ENCODE measurements at regions not wholly inside any gene's neighbourhood (a gene's known extent, or its start where the extent isn't known, plus 50 kb on each side); places are given as distances from the start of the nearest gene placed in this dataset.
"Not testable (repeated sequence)": the region's sequence is repeated elsewhere in the genome, so short reads cannot be mapped to it uniquely, and the experiment has no call there.

DNA sequence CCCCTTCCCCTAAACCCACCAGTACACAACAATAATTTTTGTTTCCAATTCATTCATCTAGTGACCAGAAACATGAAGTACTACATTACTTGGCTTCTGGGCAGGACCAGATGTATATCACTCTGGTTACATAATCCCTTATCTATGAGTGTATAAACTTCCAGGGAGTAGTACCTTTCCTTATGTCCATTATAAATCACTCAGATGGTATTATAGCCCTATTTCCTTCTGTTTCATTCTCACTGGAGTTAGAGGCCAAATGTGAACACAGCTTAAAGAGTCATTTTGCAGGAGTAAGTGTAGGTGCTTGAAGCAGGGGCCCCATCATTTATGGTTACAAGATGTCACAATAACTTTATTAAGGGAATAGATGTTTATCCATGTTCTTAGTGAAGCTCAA lies 894.4 kb upstream of the NXPH2 start:
- TF ChIP-seq, protein P1, sequence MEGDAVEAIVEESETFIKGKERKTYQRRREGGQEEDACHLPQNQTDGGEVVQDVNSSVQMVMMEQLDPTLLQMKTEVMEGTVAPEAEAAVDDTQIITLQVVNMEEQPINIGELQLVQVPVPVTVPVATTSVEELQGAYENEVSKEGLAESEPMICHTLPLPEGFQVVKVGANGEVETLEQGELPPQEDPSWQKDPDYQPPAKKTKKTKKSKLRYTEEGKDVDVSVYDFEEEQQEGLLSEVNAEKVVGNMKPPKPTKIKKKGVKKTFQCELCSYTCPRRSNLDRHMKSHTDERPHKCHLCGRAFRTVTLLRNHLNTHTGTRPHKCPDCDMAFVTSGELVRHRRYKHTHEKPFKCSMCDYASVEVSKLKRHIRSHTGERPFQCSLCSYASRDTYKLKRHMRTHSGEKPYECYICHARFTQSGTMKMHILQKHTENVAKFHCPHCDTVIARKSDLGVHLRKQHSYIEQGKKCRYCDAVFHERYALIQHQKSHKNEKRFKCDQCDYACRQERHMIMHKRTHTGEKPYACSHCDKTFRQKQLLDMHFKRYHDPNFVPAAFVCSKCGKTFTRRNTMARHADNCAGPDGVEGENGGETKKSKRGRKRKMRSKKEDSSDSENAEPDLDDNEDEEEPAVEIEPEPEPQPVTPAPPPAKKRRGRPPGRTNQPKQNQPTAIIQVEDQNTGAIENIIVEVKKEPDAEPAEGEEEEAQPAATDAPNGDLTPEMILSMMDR (IDR thresholded peaks at IDR 0.05; ENCODE audit: control extremely low read depth, extremely low read depth): no peak
- Histone ChIP-seq H3K27ac (ENCODE audit: low read depth in 1 of 2, low read length in 1 of 2) (no peak overlapping the region), H3K9ac (ENCODE audit: insufficient read depth in 1 of 2, low read length in 2 of 2) (no peak overlapping the region), H3K9me3 (ENCODE audit: control insufficient read depth in 4 of 4, insufficient read depth in 3 of 4, low read length in 3 of 4) (no peaks in the 10 kb centered on the region), H3K4me3 (no peak overlapping the region), H3K27me3 (ENCODE audit: control insufficient read depth in 3 of 3, insufficient read depth in 3 of 3, low read length in 2 of 3) (no peaks in the 10 kb centered on the region), H3K36me3 (ENCODE audit: control insufficient read depth in 4 of 4, insufficient read depth in 4 of 4, low read length in 4 of 4) (no peaks in the 10 kb centered on the region), H3K4me1 (ENCODE audit: control insufficient read depth in 5 of 5, insufficient read depth in 5 of 5, low read length in 5 of 5) (no peaks in the 10 kb centered on the region)
- ATAC-seq (ENCODE audit: insufficient read depth, low FRiP score): no peak
- no peak for DNase-seq

DNA sequence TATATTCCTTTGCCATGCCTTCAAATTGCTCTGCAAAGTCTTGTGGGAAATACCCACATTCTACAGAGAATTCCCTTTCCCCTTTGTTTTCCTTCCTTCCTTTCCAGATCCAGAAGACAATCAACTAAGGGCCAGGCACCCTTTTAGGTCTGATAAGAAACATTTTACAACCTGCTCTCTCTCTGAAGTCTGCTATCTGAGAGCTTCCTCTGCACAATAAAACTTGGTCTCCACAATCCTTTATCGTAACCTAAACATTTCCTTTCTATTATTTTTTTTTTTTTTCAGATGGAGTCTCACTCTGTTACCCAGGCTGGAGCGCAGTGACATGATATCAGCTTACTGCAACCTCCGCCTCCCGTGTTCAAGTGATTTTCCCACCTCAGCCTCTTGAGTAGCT lies 893.3 kb upstream of the NXPH2 start:
- WGBS, 2 donors: 67 to 68% methylated on average over 4 of the region's 4 CpGs
- H3K27me3 ChIP-seq (ENCODE audit: control insufficient read depth in 3 of 3, insufficient read depth in 3 of 3, low read length in 2 of 3); DNase-seq; H3K36me3 ChIP-seq (ENCODE audit: control insufficient read depth in 4 of 4, insufficient read depth in 4 of 4, low read length in 4 of 4); ATAC-seq (ENCODE audit: insufficient read depth, low FRiP score); H3K4me1 ChIP-seq (ENCODE audit: control insufficient read depth in 5 of 5, insufficient read depth in 5 of 5, low read length in 5 of 5); H3K27ac ChIP-seq (ENCODE audit: low read depth in 1 of 2, low read length in 1 of 2); H3K9ac ChIP-seq (ENCODE audit: insufficient read depth in 1 of 2, low read length in 2 of 2); H3K4me3 ChIP-seq; H3K9me3 ChIP-seq (ENCODE audit: control insufficient read depth in 4 of 4, insufficient read depth in 3 of 4, low read length in 3 of 4): not testable (repeated sequence)

DNA sequence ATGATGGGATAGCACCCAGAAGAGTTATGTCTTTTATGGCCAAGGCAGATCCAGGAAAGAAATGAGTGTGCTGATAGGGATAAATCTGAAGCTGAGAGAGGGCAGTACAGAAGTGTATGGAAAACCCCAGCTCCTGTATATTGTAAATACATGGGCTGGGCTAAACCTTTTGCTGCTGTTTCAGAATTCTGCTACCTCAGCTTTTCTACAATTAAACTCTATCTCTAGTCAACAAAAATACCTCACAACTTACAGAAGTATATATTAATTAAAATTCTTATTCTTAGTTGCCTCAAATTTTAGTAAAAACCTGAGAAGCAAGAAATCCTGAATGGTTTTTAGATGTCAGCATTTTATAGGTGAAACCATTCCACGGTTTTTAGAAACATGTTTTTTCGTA lies 889.5 kb upstream of the NXPH2 start:
- 79 to 81% methylated on average over 2 of the region's 2 CpGs for WGBS, 2 donors
- no peak overlapping the region for H3K9ac ChIP-seq (ENCODE audit: insufficient read depth in 1 of 2, low read length in 2 of 2)
- TF ChIP-seq, protein P1 (IDR thresholded peaks at IDR 0.05; ENCODE audit: control extremely low read depth, extremely low read depth): no peak
- no peak for ATAC-seq (ENCODE audit: insufficient read depth, low FRiP score)
- H3K36me3 ChIP-seq (ENCODE audit: control insufficient read depth in 4 of 4, insufficient read depth in 4 of 4, low read length in 4 of 4): no peaks in the 10 kb centered on the region
- peaks cover 0 to 3% (median 0%) of the 10 kb centered on the region in 4 donors for H3K9me3 ChIP-seq (ENCODE audit: control insufficient read depth in 4 of 4, insufficient read depth in 3 of 4, low read length in 3 of 4)
- no peak for DNase-seq
- H3K4me1 ChIP-seq (ENCODE audit: control insufficient read depth in 5 of 5, insufficient read depth in 5 of 5, low read length in 5 of 5): no peaks in the 10 kb centered on the region
- H3K27ac ChIP-seq (ENCODE audit: low read depth in 1 of 2, low read length in 1 of 2): no peak overlapping the region
- no peak overlapping the region for H3K4me3 ChIP-seq
- no peaks in the 10 kb centered on the region for H3K27me3 ChIP-seq (ENCODE audit: control insufficient read depth in 3 of 3, insufficient read depth in 3 of 3, low read length in 2 of 3)

DNA sequence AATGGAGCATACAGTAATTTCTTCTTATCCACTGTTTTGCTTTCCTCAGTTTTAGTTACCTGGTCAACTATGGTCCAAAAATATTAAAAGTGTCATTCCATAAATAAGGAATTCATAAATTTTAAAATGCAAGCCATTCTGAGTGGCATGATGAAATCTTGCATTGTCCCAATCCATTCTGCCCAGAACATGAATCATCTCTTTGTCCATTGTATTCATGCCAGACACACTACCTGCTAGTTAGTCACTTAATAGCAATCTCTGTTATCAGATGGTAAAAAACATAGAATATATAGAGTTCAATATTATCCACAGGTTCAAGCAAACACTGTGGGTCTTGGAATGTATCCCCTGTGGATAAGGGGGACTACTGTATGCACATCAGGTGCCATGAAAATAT lies 872.2 kb upstream of the NXPH2 start:
- H3K9me3 ChIP-seq (ENCODE audit: control insufficient read depth in 4 of 4, insufficient read depth in 3 of 4, low read length in 3 of 4): peaks cover 0 to 7% (median 0%) of the 10 kb centered on the region in 4 donors
- DNase-seq (no peak), ATAC-seq (ENCODE audit: insufficient read depth, low FRiP score) (no peak)
- TF ChIP-seq, protein P1 (IDR thresholded peaks at IDR 0.05; ENCODE audit: control extremely low read depth, extremely low read depth): no peak
- no peaks in the 10 kb centered on the region for H3K36me3 ChIP-seq (ENCODE audit: control insufficient read depth in 4 of 4, insufficient read depth in 4 of 4, low read length in 4 of 4)
- H3K27ac ChIP-seq (ENCODE audit: low read depth in 1 of 2, low read length in 1 of 2): no peak overlapping the region
- H3K4me3 ChIP-seq: no peak overlapping the region
- no peaks in the 10 kb centered on the region for H3K27me3 ChIP-seq (ENCODE audit: control insufficient read depth in 3 of 3, insufficient read depth in 3 of 3, low read length in 2 of 3)
- no peaks in the 10 kb centered on the region for H3K4me1 ChIP-seq (ENCODE audit: control insufficient read depth in 5 of 5, insufficient read depth in 5 of 5, low read length in 5 of 5)
- no peak overlapping the region for H3K9ac ChIP-seq (ENCODE audit: insufficient read depth in 1 of 2, low read length in 2 of 2)

Measured in lung (tissue), 11 donors.